Neural crest cell (in vitro differentiated cells): ENCODE measurements at regions not wholly inside any gene's neighbourhood (a gene's known extent, or its start where the extent isn't known, plus 50 kb on each side); places are given as distances from the start of the nearest gene placed in this dataset.
A peak's percentile ranks its signal among the peaks of the same experiment; 100 is the strongest.

Source experiments
- DNase-seq: peaks from one replicate; pipeline ENCODE4 v3.0.0; 2021; ENCODE audit warnings: low read depth, mixed read lengths, low spot score
- H3K27ac Mint-ChIP-seq: one replicate; pipeline ENCODE4 v1.8.0; 2021; ENCODE audit warnings: mild to moderate bottlenecking, mixed read lengths; ENCODE audit not compliant: unreplicated experiment
- H3K27me3 Mint-ChIP-seq: 2 replicates; pipeline ENCODE4 v1.8.0; 2021; ENCODE audit warnings: low read depth, mild to moderate bottlenecking, mixed read lengths
- H3K36me3 Mint-ChIP-seq: 2 replicates; pipeline ENCODE4 v1.8.0; 2021; ENCODE audit warnings: low read depth, mild to moderate bottlenecking, mixed read lengths
- H3K4me1 Mint-ChIP-seq: 2 replicates; pipeline ENCODE4 v1.8.0; 2021; ENCODE audit warnings: mixed read lengths
- H3K4me3 Mint-ChIP-seq: one replicate; pipeline ENCODE4 v1.8.0; 2021; ENCODE audit warnings: mild to moderate bottlenecking, mixed read lengths
- H3K9me3 Mint-ChIP-seq: 2 replicates; pipeline ENCODE4 v1.8.0; 2021; ENCODE audit warnings: mixed read lengths
- TF ChIP-seq, protein P1 (sequence below): fragments of 200-600 bp; sonication (generic); conservative IDR thresholded peaks from 2 replicates; pipeline ENCODE4 v1.5.0; 2021; ENCODE audit warnings: antibody characterized with exemption, mild to moderate bottlenecking

- Mint-ChIP-seq H3K4me1 (peaks cover 8% of the 10 kb centered on the region), H3K27me3 (no peaks in the 10 kb centered on the region), H3K4me3 (no peak overlapping the region), H3K36me3 (peaks cover 10% of the 10 kb centered on the region), H3K9me3 (peaks cover 12% of the 10 kb centered on the region), H3K27ac (peak overlapping the region; percentile 58)
- TF ChIP-seq, protein P1, sequence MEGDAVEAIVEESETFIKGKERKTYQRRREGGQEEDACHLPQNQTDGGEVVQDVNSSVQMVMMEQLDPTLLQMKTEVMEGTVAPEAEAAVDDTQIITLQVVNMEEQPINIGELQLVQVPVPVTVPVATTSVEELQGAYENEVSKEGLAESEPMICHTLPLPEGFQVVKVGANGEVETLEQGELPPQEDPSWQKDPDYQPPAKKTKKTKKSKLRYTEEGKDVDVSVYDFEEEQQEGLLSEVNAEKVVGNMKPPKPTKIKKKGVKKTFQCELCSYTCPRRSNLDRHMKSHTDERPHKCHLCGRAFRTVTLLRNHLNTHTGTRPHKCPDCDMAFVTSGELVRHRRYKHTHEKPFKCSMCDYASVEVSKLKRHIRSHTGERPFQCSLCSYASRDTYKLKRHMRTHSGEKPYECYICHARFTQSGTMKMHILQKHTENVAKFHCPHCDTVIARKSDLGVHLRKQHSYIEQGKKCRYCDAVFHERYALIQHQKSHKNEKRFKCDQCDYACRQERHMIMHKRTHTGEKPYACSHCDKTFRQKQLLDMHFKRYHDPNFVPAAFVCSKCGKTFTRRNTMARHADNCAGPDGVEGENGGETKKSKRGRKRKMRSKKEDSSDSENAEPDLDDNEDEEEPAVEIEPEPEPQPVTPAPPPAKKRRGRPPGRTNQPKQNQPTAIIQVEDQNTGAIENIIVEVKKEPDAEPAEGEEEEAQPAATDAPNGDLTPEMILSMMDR, result no peak
- no peak for DNase-seq
Observed at GRCh38 chr2:6103949-6104348, 411.8 kb downstream of the SOX11 start.

- no peak overlapping the region for H3K4me3 Mint-ChIP-seq
- H3K27ac Mint-ChIP-seq, result no peak overlapping the region
- TF ChIP-seq, protein P1, result no peak
- DNase-seq, result no peak
- no peaks in the 10 kb centered on the region for H3K27me3 Mint-ChIP-seq
- H3K4me1 Mint-ChIP-seq, result peaks cover 21% of the 10 kb centered on the region
- peaks cover 7% of the 10 kb centered on the region for H3K9me3 Mint-ChIP-seq
- H3K36me3 Mint-ChIP-seq, result peaks cover 5% of the 10 kb centered on the region
Observed at GRCh38 chr2:6107290-6107689, 415.1 kb downstream of the SOX11 start.

GRCh38 chr2:6109831-6110230 is 417.6 kb downstream of the SOX11 start:
- H3K4me1 Mint-ChIP-seq, result peaks cover 45% of the 10 kb centered on the region
- H3K9me3 Mint-ChIP-seq, result peaks cover 4% of the 10 kb centered on the region
- H3K27me3 Mint-ChIP-seq, result no peaks in the 10 kb centered on the region
- DNase-seq, result no peak
- H3K36me3 Mint-ChIP-seq, result no peaks in the 10 kb centered on the region
- TF ChIP-seq, protein P1, result no peak
- H3K27ac Mint-ChIP-seq, result no peak overlapping the region
- no peak overlapping the region for H3K4me3 Mint-ChIP-seq

DNA sequence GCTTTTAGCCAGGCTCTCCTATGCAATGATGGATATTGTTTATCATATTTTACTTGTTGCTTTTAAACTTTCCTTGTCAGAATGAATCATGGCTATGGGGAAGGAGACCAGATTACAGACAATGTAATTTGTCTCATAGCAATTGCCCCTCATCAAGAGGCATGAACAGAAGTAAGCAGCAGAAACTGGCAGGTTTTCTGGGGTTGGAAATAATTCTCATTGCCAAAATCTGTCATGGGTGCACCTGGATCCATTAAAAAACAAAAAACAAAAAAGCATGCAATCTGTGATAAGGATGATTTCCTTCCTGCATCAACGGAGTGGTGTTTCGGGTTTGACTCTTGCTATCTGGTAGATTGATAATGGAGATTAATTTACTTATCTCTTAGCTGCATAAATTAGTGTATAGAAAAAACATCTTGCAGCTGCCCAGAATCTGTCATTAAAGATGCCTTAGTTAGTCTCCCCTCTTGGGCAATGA is 419.6 kb downstream of the SOX11 start:
- H3K36me3 Mint-ChIP-seq, result peaks cover 3% of the 10 kb centered on the region
- H3K4me3 Mint-ChIP-seq, result no peak overlapping the region
- H3K27me3 Mint-ChIP-seq, result no peaks in the 10 kb centered on the region
- peaks cover 49% of the 10 kb centered on the region for H3K4me1 Mint-ChIP-seq
- TF ChIP-seq, protein P1, result no peak
- H3K9me3 Mint-ChIP-seq, result peaks cover 8% of the 10 kb centered on the region
- no peak for DNase-seq
- no peak overlapping the region for H3K27ac Mint-ChIP-seq

- peaks cover 6% of the 10 kb centered on the region for H3K36me3 Mint-ChIP-seq
- peaks cover 42% of the 10 kb centered on the region for H3K4me1 Mint-ChIP-seq
- H3K4me3 Mint-ChIP-seq, result peak overlapping the region; percentile 10
- TF ChIP-seq, protein P1, result no peak
- no peak overlapping the region for H3K27ac Mint-ChIP-seq
- H3K27me3 Mint-ChIP-seq, result no peaks in the 10 kb centered on the region
- DNase-seq, result no peak
- peaks cover 11% of the 10 kb centered on the region for H3K9me3 Mint-ChIP-seq
Observed at GRCh38 chr2:6113786-6114185, 421.6 kb downstream of the SOX11 start.

- TF ChIP-seq, protein P1, result no peak
- Mint-ChIP-seq H3K9me3 (no peaks in the 10 kb centered on the region), H3K4me1 (peaks cover 33% of the 10 kb centered on the region), H3K27me3 (no peaks in the 10 kb centered on the region), H3K4me3 (no peak overlapping the region), H3K36me3 (no peaks in the 10 kb centered on the region), H3K27ac (no peak overlapping the region)
- no peak for DNase-seq
Observed at GRCh38 chr2:6127718-6128117, 435.5 kb downstream of the SOX11 start.
